ENCODE measurements at regions not wholly inside any gene's neighbourhood (a gene's known extent, or its start where the extent isn't known, plus 50 kb on each side); places are given as distances from the start of the nearest gene placed in this dataset.
"Not testable (repeated sequence)": the region's sequence is repeated elsewhere in the genome, so short reads cannot be mapped to it uniquely, and the experiment has no call there.

DNA sequence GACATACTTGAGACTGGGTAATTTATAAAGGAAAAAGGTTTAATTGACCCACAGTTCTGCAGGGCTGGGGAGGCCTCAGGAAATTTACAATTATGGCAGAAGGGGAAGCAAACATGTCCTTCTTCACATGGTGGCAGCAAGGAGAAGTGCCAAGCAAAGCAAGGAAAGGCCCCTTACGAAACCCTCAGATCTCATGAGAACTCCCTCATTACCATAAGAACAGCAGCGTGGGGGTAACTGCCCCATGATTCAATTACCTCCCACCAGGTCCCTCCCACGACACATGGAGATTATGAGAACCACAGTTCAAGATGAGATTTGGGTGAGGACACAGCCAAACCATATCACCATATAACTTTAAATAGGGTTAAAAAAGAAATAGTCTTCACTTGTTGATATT, 502.9 kb downstream of the PID1 start:
- TF ChIP-seq, protein P1, sequence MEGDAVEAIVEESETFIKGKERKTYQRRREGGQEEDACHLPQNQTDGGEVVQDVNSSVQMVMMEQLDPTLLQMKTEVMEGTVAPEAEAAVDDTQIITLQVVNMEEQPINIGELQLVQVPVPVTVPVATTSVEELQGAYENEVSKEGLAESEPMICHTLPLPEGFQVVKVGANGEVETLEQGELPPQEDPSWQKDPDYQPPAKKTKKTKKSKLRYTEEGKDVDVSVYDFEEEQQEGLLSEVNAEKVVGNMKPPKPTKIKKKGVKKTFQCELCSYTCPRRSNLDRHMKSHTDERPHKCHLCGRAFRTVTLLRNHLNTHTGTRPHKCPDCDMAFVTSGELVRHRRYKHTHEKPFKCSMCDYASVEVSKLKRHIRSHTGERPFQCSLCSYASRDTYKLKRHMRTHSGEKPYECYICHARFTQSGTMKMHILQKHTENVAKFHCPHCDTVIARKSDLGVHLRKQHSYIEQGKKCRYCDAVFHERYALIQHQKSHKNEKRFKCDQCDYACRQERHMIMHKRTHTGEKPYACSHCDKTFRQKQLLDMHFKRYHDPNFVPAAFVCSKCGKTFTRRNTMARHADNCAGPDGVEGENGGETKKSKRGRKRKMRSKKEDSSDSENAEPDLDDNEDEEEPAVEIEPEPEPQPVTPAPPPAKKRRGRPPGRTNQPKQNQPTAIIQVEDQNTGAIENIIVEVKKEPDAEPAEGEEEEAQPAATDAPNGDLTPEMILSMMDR (IDR thresholded peaks at IDR 0.05), result not testable (repeated sequence)
- TF ChIP-seq POLR2A, POLR2AphosphoS5 (IDR thresholded peaks at IDR 0.05): not testable (repeated sequence)

Measured in sigmoid colon (tissue), 4 donors.